Left lung (tissue), 4 donors: ENCODE measurements at regions not wholly inside any gene's neighbourhood (a gene's known extent, or its start where the extent isn't known, plus 50 kb on each side); places are given as distances from the start of the nearest gene placed in this dataset.

Experiments
- ATAC-seq: fragments of 200-7000 bp; cut with Tn5 transposase; one replicate; pipeline ENCODE4 v1.9.1; 2020; ENCODE audit warnings: moderate library complexity
- DNase-seq, 4 donors: peaks; one replicate each; pipeline ENCODE4 v3.0.0-alpha.2; 2013 to 2020
- H3K27ac ChIP-seq, 2 donors: fragments of 200-600 bp; sonication (generic) in 1 of 2; one replicate each; pipeline versions ENCODE4 v1.5.0 to v1.8.0; 2020 to 2021
- H3K27me3 ChIP-seq, 2 donors: fragments of 200-600 bp; sonication (generic) in 1 of 2; one replicate each; pipeline versions ENCODE4 v1.5.0 to v1.8.0; 2020 to 2021
- H3K36me3 ChIP-seq, 2 donors: fragments of 200-600 bp; sonication (generic) in 1 of 2; one replicate each; pipeline versions ENCODE4 v1.5.0 to v1.8.0; 2020 to 2021
- H3K4me1 ChIP-seq, 2 donors: fragments of 200-600 bp; one replicate each; pipeline ENCODE4 v1.8.0; 2021
- H3K4me3 ChIP-seq, 2 donors: fragments of 200-600 bp; sonication (generic) in 1 of 2; one replicate each; pipeline versions ENCODE4 v1.5.0 to v1.8.0; 2020 to 2021; ENCODE audit warnings: mild to moderate bottlenecking in 1 of 2
- H3K9me3 ChIP-seq, 2 donors: fragments of 200-600 bp; sonication (generic) in 1 of 2; one replicate each; pipeline versions ENCODE4 v1.5.0 to v1.8.0; 2020 to 2021
- CTCF ChIP-seq, 2 donors: fragments of 200-600 bp; sonication (generic) in 1 of 2; IDR thresholded peaks; one replicate each; pipeline versions ENCODE4 v1.5.0 to v1.8.0; 2021; ENCODE audit warnings: antibody characterized with exemption in 2 of 2
- intact Hi-C, 2 donors: fragments of 100-400 bp; cut with DNase I; formaldehyde crosslinking; loops; one replicate each; pipeline versions ENCODE4 v1.11.2 to v1.14.2; 2022
- donor health status: DM: no; HTN: yes; CAD: no.
- donor health status: DM: no; HTN: no; CAD: no.

- no peak for TF ChIP-seq CTCF (IDR thresholded peaks at IDR 0.05)
Observed at GRCh38 chr5:54671681-54672080, 154.1 kb downstream of the SNX18 start.

DNA sequence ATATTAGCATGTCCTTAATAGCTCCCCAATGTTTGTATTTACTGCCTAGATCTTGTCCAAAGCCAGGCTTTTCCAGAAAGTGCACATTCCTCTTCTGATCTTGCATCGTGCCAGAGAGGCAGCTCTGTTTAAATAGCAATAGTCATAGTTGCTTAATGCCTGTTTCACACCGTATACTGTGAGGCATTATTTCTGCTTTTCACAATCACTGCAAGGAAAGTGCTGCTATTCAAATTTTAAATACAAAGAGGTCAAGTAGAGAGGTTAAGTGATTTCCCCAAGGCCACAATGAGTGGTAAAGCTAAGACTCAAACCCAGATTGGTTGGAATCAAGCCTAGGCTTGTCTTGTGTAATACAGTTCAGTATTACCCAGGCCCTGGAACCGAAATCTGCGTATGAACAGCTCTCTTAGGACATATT, 153.6 kb downstream of the SNX18 start:
- DNase-seq (peak in 2 of 4 donors; percentile 47 to 68), ATAC-seq (peak; percentile 88)
- Histone ChIP-seq H3K36me3 (no peaks in the 10 kb centered on the region), H3K9me3 (peaks cover 0 to 9% of the 10 kb centered on the region in 2 donors), H3K27ac (peak overlapping the region; percentile 67 to 87), H3K4me1 (peaks cover 18 to 71% of the 10 kb centered on the region in 2 donors), H3K27me3 (no peaks in the 10 kb centered on the region), H3K4me3 (no peak overlapping the region)
- intact Hi-C loops, result no loop called here
- no peak for TF ChIP-seq CTCF (IDR thresholded peaks at IDR 0.05)

More at GRCh38 chr5:54671681-54672080, 154.1 kb downstream of the SNX18 start:
- Histone ChIP-seq H3K27me3 (no peaks in the 10 kb centered on the region), H3K4me3 (no peak overlapping the region), H3K27ac (peak overlapping the region; percentile 67 to 87), H3K36me3 (no peaks in the 10 kb centered on the region), H3K4me1 (peaks cover 18 to 77% of the 10 kb centered on the region in 2 donors), H3K9me3 (peaks cover 0 to 9% of the 10 kb centered on the region in 2 donors)
- ATAC-seq (peak; percentile 14), DNase-seq (no peak)
- intact Hi-C loops, result no loop called here

DNA sequence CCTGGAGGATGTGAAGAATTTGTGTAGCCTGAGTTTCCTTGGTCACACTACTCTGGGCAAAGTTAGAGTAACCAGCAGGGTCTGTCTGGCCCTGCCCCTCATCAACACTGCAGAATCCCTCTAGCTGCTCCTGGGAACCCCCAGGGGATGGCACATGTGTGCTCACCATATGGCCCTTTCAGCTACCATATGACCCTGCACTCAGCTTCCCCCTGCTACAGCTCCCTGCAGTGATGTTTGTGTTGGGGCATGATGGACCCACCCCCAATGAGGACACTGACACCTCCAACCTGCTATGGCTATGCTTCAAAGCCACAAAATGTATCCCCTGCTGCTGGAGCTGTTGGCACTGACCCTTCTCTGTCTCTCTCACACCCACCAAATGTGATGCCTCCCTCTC, 152.7 kb downstream of the SNX18 start:
- Histone ChIP-seq H3K27me3 (no peaks in the 10 kb centered on the region), H3K4me3 (no peak overlapping the region), H3K9me3 (peaks cover 0 to 9% of the 10 kb centered on the region in 2 donors), H3K27ac (peak overlapping the region in 1 of 2 donors; percentile 87), H3K4me1 (peaks cover 18 to 64% of the 10 kb centered on the region in 2 donors), H3K36me3 (no peaks in the 10 kb centered on the region)
- no peak for TF ChIP-seq CTCF (IDR thresholded peaks at IDR 0.05)
- no peak for ATAC-seq
- DNase-seq, result no peak
- intact Hi-C loops, result no loop called here

- H3K27me3 ChIP-seq, result no peaks in the 10 kb centered on the region
- peak overlapping the region in 1 of 2 donors; percentile 87 for H3K27ac ChIP-seq
- intact Hi-C loops, result no loop called here
- no peak for DNase-seq
- no peak for TF ChIP-seq CTCF (IDR thresholded peaks at IDR 0.05)
- H3K36me3 ChIP-seq, result no peaks in the 10 kb centered on the region
- peaks cover 0 to 9% of the 10 kb centered on the region in 2 donors for H3K9me3 ChIP-seq
- peaks cover 18 to 59% of the 10 kb centered on the region in 2 donors for H3K4me1 ChIP-seq
- no peak for ATAC-seq
- no peak overlapping the region for H3K4me3 ChIP-seq
Observed at GRCh38 chr5:54669845-54670244, 152.3 kb downstream of the SNX18 start.

- no peak for TF ChIP-seq CTCF (IDR thresholded peaks at IDR 0.05)
- Histone ChIP-seq H3K36me3 (no peaks in the 10 kb centered on the region), H3K27ac (peak overlapping the region in 1 of 2 donors; percentile 87), H3K4me3 (no peak overlapping the region), H3K9me3 (peaks cover 0 to 9% of the 10 kb centered on the region in 2 donors), H3K4me1 (peaks cover 18 to 57% of the 10 kb centered on the region in 2 donors), H3K27me3 (no peaks in the 10 kb centered on the region)
- intact Hi-C loops, result no loop called here
- no peak for DNase-seq
- ATAC-seq, result no peak
Observed at GRCh38 chr5:54669285-54669684, 151.7 kb downstream of the SNX18 start.
